ENCODE measurements at regions not wholly inside any gene's neighbourhood (a gene's known extent, or its start where the extent isn't known, plus 50 kb on each side); places are given as distances from the start of the nearest gene placed in this dataset.

GRCh38 chr18:62450175-62450545 is 72.7 kb upstream of the ZCCHC2 start:
- ChIA-PET POLR2A (no interaction called here), CTCF (interaction anchor here (0.5 kb wide), 1 partner anchor 615 kb away, joined by 3 read pairs; no protein-coding TSS in a partner anchor)
- DNase-seq (ENCODE audit: low read depth, low spot score): no peak
- in situ Hi-C loops (cut with HindIII; ENCODE audit: low pct_unique_long_range_greater_than_20kb, low sequenced_read_pairs) (no loop called here), intact Hi-C loops (cut with micrococcal nuclease; ENCODE audit: unreplicated experiment) (no loop called here)
- Histone ChIP-seq H3K27ac (ENCODE audit: low read length) (no peak overlapping the region), H3K36me3 (ENCODE audit: control insufficient read depth, insufficient read depth, low read length) (no peaks in the 10 kb centered on the region), H3K4me3 (ENCODE audit: low read depth in 2 of 2, low read length in 2 of 2) (no peak overlapping the region), H3K27me3 (ENCODE audit: control insufficient read depth, insufficient read depth, low read length) (no peaks in the 10 kb centered on the region), H3K4me1 (ENCODE audit: control insufficient read depth, insufficient read depth, low read length) (peaks cover 14% of the 10 kb centered on the region), H3K9me3 (ENCODE audit: control insufficient read depth, insufficient read depth, low read depth, low read length) (no peaks in the 10 kb centered on the region)
- no peak for TF ChIP-seq POLR2AphosphoS5 (IDR thresholded peaks at IDR 0.05; ENCODE audit: low read depth, low read length)
- no peak for TF ChIP-seq REST (IDR thresholded peaks at IDR 0.05; ENCODE audit: insufficient read depth in 1 of 2, low read depth in 2 of 2, low read length in 1 of 2)
- no peak for TF ChIP-seq TCF7L2 (IDR thresholded peaks at IDR 0.05; ENCODE audit: low read depth, low read length)
- no peak for TF ChIP-seq SIN3A (IDR thresholded peaks at IDR 0.05; ENCODE audit: borderline replicate concordance, insufficient read depth, low read depth, low read length)
- BruUV-seq (replicated peaks): no TSS peak
- no peak for ATAC-seq

GRCh38 chr18:62450546-62451410 is 72.0 kb upstream of the ZCCHC2 start:
- ChIA-PET POLR2A (no interaction called here), CTCF (no interaction called here)
- peak; percentile 97 for ATAC-seq
- intact Hi-C loops (cut with micrococcal nuclease; ENCODE audit: unreplicated experiment): no loop called here
- H3K36me3 ChIP-seq (ENCODE audit: control insufficient read depth, insufficient read depth, low read length): no peaks in the 10 kb centered on the region
- no peaks in the 10 kb centered on the region for H3K27me3 ChIP-seq (ENCODE audit: control insufficient read depth, insufficient read depth, low read length)
- H3K4me3 ChIP-seq (ENCODE audit: low read depth in 2 of 2, low read length in 2 of 2): peak overlapping the region in 1 of 2 experiments; percentile 15; a peak in 2 of 4 replicates
- H3K4me1 ChIP-seq (ENCODE audit: control insufficient read depth, insufficient read depth, low read length): peaks cover 14% of the 10 kb centered on the region
- DNase-seq (ENCODE audit: low read depth, low spot score): peak; percentile 74
- peak; percentile 51; the same call in 1 of the 2 replicates for TF ChIP-seq TCF7L2 (IDR thresholded peaks at IDR 0.05; ENCODE audit: low read depth, low read length)
- peak; percentile 23; the same call in 1 of the 2 replicates for TF ChIP-seq POLR2AphosphoS5 (IDR thresholded peaks at IDR 0.05; ENCODE audit: low read depth, low read length)
- no peak for TF ChIP-seq REST (IDR thresholded peaks at IDR 0.05; ENCODE audit: insufficient read depth in 1 of 2, low read depth in 2 of 2, low read length in 1 of 2)
- in situ Hi-C loops (cut with HindIII; ENCODE audit: low pct_unique_long_range_greater_than_20kb, low sequenced_read_pairs): no loop called here
- H3K27ac ChIP-seq (ENCODE audit: low read length): peak overlapping the region; percentile 78
- BruUV-seq (replicated peaks): no TSS peak
- no peaks in the 10 kb centered on the region for H3K9me3 ChIP-seq (ENCODE audit: control insufficient read depth, insufficient read depth, low read depth, low read length)
